B cell (primary cell): ENCODE measurements at regions not wholly inside any gene's neighbourhood (a gene's known extent, or its start where the extent isn't known, plus 50 kb on each side); places are given as distances from the start of the nearest gene placed in this dataset.

Source experiments
- CTCF ChIP-seq: fragments of 200-600 bp; IDR thresholded peaks from one replicate; pipeline ENCODE4 v1.8.0; 2022; ENCODE audit warnings: antibody characterized with exemption, mild to moderate bottlenecking
- EZH2 ChIP-seq: IDR thresholded peaks from 2 replicates; pipeline ENCODE4 v1.6.1; 2012; ENCODE audit warnings: borderline replicate concordance, low read depth, mild to moderate bottlenecking, moderate library complexity, low read length; ENCODE audit not compliant: insufficient read depth, poor library complexity, severe bottlenecking

- TF ChIP-seq CTCF (no peak), EZH2 (no peak)
Observed at GRCh38 chr9:81819859-81820546, 108.2 kb upstream of the SPATA31D4 start.
